Urothelium cell line (cell line): ENCODE measurements at regions not wholly inside any gene's neighbourhood (a gene's known extent, or its start where the extent isn't known, plus 50 kb on each side); places are given as distances from the start of the nearest gene placed in this dataset.

Experiments used
- DNase-seq: peaks from one replicate; pipeline ENCODE4 v3.0.0; 2011; ENCODE audit warnings: low spot score, mixed read lengths
- FAIRE-seq: peaks from 2 replicates; lab custom pipeline; 2011; peaks lifted over from hg19 to GRCh38; lab: Jason Lieb, UNC

DNA sequence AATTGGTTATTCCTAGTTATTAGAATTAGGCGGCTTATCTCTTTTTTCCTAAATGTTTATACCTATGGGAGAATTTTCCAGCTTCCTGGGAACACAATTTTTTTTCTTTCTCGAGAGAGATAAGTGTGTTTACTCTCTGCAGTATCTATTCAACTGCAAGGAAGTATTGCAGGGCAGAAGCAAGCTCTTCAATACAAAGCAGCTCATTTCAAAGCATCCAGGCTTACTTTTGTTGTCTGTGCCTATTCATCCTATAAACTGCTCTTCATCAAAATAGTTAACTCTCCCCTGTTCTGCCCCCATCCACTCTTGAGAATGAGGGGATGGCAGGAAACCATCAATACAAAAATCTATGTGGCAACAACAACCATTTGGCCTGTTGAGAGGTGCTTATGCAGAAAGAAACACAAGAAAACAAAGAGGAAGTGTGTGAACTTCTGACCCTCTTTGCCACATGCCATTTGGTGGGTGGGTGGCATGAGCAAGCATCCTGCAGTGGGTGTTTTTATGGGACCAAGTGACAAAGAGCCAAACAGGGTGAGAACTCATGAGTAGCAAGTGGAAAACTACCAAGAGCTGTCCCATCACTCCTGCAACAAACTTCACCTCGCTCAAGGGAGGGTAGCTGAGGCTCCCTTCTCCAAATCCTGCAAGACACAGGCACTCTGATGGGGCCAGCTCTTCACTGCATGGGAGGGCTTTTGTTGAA, 50.6 kb upstream of the MRPS6 start:
- no peak for FAIRE-seq
- DNase-seq, result no peak

GRCh38 chr21:34021726-34022125, 51.7 kb upstream of the MRPS6 start:
- no peak for FAIRE-seq

DNA sequence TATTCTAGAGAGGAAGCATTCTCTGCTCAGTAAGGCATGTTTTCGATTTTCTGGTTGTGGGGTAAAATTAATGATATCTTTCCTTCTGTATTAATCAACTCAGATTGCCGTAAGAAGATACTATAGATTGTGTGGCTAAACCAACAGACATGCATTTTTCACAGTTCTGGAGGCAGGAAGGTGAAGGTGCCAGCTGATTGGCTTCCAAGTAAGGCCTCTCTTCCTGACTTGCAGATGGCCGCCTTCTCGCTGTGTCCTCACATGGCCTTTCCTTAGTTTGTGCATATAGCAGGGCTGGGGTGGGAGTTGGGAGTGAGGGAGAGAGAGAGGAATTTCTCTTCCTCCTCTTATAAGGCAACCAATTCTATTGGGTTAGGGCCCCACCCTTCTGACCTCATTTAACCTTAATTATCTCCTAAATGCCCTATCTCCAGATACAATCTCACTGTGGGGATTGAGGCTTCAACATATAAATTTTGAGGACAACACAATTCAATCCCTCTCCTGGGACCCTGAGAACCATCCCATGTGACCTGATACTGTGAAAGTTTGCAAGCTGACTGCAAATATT, 52.3 kb upstream of the MRPS6 start:
- FAIRE-seq (no peak), DNase-seq (no peak)

More at GRCh38 chr21:34021726-34022125, 51.7 kb upstream of the MRPS6 start:
- no peak for DNase-seq

GRCh38 chr21:34020005-34020847, 53.2 kb upstream of the MRPS6 start:
- DNase-seq (no peak), FAIRE-seq (no peak)

DNA sequence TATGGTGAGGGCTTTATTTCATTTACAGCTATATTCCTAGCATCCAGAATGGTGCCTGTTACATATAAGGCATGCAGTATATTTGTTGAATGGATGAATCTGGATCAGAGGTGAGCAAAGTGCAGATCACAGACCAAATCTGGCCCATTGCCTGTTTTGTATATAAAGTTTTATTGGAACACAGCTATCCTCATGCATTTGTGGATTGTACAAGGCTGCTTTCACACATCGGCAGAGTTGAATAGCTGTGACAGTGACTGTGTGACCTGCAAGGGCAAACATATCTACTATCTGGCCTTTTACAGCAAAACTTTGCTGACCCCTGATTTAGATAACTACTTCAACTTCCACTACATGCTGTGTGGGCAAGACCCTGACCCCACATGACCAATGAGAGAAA, 54.0 kb upstream of the MRPS6 start:
- no peak for DNase-seq
- FAIRE-seq, result no peak

DNA sequence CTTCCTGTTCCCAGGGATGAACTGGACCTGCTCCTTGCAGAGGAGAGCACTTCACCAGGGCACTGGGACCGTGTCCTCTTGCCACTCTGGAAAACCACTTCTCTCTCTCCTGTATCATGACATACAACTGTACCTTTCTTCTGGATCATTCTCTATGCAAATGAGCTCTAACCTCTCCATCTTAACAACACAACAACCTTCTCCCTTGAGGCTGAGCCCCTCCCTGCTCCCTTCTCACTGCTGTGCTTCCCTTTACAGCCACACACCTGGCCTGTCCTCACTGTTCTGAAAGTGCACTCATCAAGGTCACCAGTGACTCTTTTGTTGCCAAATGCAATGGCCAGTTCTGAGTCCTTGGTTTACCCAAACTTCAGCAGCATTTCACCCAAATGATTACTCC, 54.5 kb upstream of the MRPS6 start:
- no peak for DNase-seq
- FAIRE-seq, result no peak

GRCh38 chr21:34018185-34018584, 55.2 kb upstream of the MRPS6 start:
- DNase-seq, result no peak
- FAIRE-seq, result no peak

DNA sequence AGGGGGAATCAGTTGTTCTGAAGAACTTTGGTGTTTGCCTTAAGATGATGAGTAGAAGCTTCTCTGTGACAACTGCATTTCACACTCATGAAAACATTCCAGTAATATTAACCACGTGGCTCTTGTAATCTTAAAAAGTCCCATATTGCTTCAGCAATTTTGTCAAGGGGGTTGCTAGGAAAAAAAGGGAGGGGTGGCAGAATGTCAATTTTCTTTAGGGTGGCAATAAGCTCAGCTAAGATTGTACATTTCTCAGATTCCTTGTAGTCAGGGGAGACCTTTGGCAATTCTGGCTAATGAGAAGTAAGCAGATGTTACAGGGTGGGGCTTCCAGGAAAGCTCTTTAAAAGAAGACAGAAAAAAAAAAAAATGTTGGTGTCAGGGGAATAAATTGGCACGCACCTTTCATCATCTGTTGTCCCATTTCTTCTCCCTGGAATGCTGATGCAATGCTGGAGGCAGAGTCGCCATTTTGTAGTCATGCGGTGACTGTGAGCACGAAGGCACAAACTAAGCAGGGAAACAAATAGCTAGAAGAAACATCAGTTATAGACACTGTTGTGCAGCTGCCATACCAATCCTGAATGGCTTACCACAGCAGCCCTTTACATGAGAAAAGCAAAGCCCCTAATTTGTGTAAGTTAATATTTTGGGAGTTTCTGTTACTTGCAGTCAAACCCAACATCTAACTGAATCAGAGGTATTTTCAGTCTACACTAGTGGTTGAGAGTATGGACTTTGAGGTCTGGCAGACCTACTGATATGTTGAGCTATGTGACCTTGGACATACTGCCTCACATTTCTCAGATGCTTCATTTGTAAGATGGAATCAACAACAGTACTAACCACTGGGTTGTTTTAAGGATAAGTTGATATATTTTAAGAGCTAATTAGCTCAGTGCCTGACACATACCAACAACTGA, 56.1 kb upstream of the MRPS6 start:
- no peak for DNase-seq
- FAIRE-seq, result no peak

DNA sequence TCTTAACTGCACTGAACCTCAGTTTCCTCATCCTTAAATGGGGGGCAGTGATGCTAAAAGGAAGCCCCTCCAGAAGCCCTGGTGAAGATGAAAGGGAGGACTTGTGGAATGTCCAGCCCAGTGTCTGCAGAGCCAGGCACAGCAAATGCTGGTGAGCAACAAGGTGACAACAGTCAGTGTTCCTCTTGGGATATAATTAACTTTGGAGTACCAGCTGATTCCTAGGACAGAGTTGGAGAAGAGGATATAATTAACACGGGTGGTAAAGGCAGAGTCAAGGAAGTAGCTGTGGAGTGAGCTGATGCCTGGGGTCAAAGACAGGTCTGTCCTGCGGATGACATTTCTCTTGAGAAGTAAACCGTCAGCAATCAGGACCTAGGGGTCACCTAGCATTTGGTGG, 60.7 kb upstream of the MRPS6 start:
- no peak for FAIRE-seq
- no peak for DNase-seq

- no peak for DNase-seq
- no peak for FAIRE-seq
Measured at GRCh38 chr21:34011660-34012059, 61.7 kb upstream of the MRPS6 start.

DNA sequence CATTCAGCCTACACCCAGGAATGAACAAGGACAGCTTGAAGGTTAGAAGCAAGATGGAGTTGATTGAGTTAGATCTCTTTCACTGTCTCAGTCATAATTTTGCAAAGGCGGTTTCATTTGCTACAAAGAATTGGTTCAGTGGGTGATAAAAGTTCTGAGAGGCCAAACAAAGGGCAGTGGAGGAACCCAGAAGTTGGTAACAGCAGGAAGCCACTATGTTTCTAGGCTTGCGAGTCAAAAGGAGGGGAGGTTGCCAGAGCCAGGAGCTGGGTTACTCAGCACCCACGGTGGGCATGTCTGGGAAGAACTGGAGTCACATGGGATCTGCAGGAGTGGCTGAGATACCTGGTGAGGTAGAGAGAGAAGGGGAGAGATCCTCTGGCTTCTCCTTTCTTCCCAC, 64.2 kb upstream of the MRPS6 start:
- FAIRE-seq (no peak), DNase-seq (no peak)

GRCh38 chr21:34008618-34009017, 64.8 kb upstream of the MRPS6 start:
- no peak for DNase-seq

GRCh38 chr21:34006611-34007168, 66.7 kb upstream of the MRPS6 start:
- FAIRE-seq, result no peak
- DNase-seq, result no peak

More at GRCh38 chr21:34008618-34009017, 64.8 kb upstream of the MRPS6 start:
- no peak for FAIRE-seq

DNA sequence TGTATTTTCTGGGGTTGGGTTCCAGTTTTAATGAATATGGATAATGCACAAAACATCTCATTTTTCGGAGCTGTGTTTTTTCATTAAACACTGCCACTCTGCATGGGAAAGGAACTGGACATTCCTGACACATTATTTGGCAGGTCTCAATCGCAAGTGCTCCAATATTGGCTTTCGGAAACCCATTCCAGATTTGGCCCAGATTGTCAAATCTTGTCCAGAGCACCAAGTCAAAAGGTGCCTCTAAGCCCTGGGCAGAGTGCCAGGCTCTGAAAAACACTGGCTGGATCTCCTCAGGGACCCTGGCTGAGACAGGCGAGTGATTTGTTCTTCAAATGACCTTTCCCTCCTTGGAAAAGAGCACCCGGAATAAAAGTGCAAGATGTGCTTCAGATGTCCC, 68.4 kb upstream of the MRPS6 start:
- DNase-seq (no peak), FAIRE-seq (no peak)

GRCh38 chr21:34004013-34004938, 69.1 kb upstream of the MRPS6 start:
- DNase-seq, result no peak
- no peak for FAIRE-seq

- FAIRE-seq, result no peak
- no peak for DNase-seq
Measured at GRCh38 chr21:34003428-34003827, 70.0 kb upstream of the MRPS6 start.

GRCh38 chr21:34000375-34000774, 73.0 kb upstream of the MRPS6 start:
- no peak for DNase-seq
- no peak for FAIRE-seq

- no peak for DNase-seq
- no peak for FAIRE-seq
Measured at GRCh38 chr21:33998809-33999208, 74.6 kb upstream of the MRPS6 start.

GRCh38 chr21:33998402-33998801, 75.0 kb upstream of the MRPS6 start:
- FAIRE-seq (no peak), DNase-seq (no peak)
